ENCODE measurements at regions not wholly inside any gene's neighbourhood (a gene's known extent, or its start where the extent isn't known, plus 50 kb on each side); places are given as distances from the start of the nearest gene placed in this dataset.

DNA sequence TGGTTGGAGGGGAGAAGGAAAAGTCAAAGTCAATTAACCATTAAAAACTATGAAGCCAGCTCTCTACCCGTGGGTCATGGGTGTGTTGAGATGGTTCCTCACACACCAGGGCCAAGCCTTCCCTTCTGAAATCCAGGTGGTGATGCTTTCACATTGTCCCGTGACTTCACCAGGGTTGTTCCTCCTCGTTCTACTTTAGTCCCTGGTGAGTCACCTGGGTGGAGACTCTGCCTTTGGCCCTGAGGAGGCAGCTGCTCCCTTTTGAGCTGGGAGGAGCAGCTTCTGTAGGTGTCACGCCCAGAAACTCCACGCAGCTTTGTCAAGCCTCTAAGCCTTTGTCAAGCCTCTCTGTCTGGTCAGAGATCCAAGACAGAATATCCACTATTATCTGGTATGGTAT lies 348.3 kb downstream of the BMP4 start:
- intact Hi-C loops (cut with micrococcal nuclease) = no loop called here
- Histone ChIP-seq H3K9me3 (replicated peaks in 1 of 2; ENCODE audit: control insufficient read depth in 1 of 2, insufficient read depth in 1 of 2, low read length in 2 of 2) (no peaks in the 10 kb centered on the region), H2AFZ (ENCODE audit: insufficient read depth, low read depth, low read length, poor library complexity, severe bottlenecking) (no peak overlapping the region), H3K4me3 (replicated peaks in 1 of 3; ENCODE audit: low read depth in 2 of 3, low read length in 3 of 3) (no peak overlapping the region), H3K4me1 (ENCODE audit: control insufficient read depth in 1 of 2, insufficient read depth in 2 of 2, low read length in 2 of 2) (no peaks in the 10 kb centered on the region), H3K4me2 (replicated peaks; ENCODE audit: extremely low read depth, low read length, poor library complexity, severe bottlenecking) (no peak overlapping the region), H3K79me2 (ENCODE audit: insufficient read depth, low read length) (no peaks in the 10 kb centered on the region), H3K36me3 (replicated peaks in 1 of 2; ENCODE audit: control insufficient read depth in 1 of 2, insufficient read depth in 2 of 2, low read length in 2 of 2) (no peaks in the 10 kb centered on the region), H3K9ac (ENCODE audit: insufficient read depth, low read length, poor library complexity, severe bottlenecking) (no peak overlapping the region), H4K20me1 (ENCODE audit: insufficient read depth, low read length) (no peaks in the 10 kb centered on the region), H3K27me3 (ENCODE audit: control insufficient read depth in 2 of 2, insufficient read depth in 2 of 2, low read length in 2 of 2) (no peaks in the 10 kb centered on the region), H3K27ac (ENCODE audit: low read depth in 1 of 2, low read length in 2 of 2) (no peak overlapping the region)
- TF ChIP-seq, protein P1, sequence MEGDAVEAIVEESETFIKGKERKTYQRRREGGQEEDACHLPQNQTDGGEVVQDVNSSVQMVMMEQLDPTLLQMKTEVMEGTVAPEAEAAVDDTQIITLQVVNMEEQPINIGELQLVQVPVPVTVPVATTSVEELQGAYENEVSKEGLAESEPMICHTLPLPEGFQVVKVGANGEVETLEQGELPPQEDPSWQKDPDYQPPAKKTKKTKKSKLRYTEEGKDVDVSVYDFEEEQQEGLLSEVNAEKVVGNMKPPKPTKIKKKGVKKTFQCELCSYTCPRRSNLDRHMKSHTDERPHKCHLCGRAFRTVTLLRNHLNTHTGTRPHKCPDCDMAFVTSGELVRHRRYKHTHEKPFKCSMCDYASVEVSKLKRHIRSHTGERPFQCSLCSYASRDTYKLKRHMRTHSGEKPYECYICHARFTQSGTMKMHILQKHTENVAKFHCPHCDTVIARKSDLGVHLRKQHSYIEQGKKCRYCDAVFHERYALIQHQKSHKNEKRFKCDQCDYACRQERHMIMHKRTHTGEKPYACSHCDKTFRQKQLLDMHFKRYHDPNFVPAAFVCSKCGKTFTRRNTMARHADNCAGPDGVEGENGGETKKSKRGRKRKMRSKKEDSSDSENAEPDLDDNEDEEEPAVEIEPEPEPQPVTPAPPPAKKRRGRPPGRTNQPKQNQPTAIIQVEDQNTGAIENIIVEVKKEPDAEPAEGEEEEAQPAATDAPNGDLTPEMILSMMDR (IDR thresholded peaks at IDR 0.05) = no peak
- 59% methylated on average over 2 of the region's 5 CpGs for WGBS (ENCODE audit: insufficient coverage)
- DNase-seq = no peak
- Mint-ChIP-seq H3K9me3 (peaks cover 0 to 16% (median 4%) of the 10 kb centered on the region in 7 donors), H3K27me3 (ENCODE audit: low read depth in 3 of 3) (no peaks in the 10 kb centered on the region), H3K4me1 (no peaks in the 10 kb centered on the region), H3K4me3 (no peak overlapping the region), H3K36me3 (no peaks in the 10 kb centered on the region), H3K27ac (no peak overlapping the region)

DNA sequence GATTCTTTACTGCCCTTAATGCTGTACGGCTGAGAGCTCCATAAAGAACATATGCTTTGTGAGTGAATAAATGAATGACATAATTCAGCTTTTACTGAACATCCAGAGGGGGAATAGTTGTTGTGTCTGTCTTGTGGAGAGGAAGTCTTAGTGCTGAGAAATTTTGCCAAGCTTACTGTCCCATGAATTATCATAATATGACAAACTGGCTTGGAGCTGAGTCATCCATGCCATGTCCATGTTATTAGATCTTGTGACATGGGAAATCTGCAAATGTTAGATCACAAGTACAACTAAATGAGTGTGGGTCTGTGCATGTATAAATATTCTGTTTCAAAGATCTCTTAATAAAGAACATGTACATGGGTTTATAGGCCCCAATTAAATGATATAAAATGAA lies 350.4 kb downstream of the BMP4 start:
- Histone ChIP-seq H3K4me3 (replicated peaks in 1 of 3; ENCODE audit: low read depth in 2 of 3, low read length in 3 of 3) (no peak overlapping the region), H3K9me3 (replicated peaks in 1 of 2; ENCODE audit: control insufficient read depth in 1 of 2, insufficient read depth in 1 of 2, low read length in 2 of 2) (no peaks in the 10 kb centered on the region), H4K20me1 (ENCODE audit: insufficient read depth, low read length) (no peaks in the 10 kb centered on the region), H3K27ac (ENCODE audit: low read depth in 1 of 2, low read length in 2 of 2) (no peak overlapping the region), H3K9ac (ENCODE audit: insufficient read depth, low read length, poor library complexity, severe bottlenecking) (no peak overlapping the region), H2AFZ (ENCODE audit: insufficient read depth, low read depth, low read length, poor library complexity, severe bottlenecking) (no peak overlapping the region), H3K4me1 (ENCODE audit: control insufficient read depth in 1 of 2, insufficient read depth in 2 of 2, low read length in 2 of 2) (no peaks in the 10 kb centered on the region), H3K4me2 (replicated peaks; ENCODE audit: extremely low read depth, low read length, poor library complexity, severe bottlenecking) (no peak overlapping the region), H3K36me3 (replicated peaks in 1 of 2; ENCODE audit: control insufficient read depth in 1 of 2, insufficient read depth in 2 of 2, low read length in 2 of 2) (no peaks in the 10 kb centered on the region), H3K27me3 (ENCODE audit: control insufficient read depth in 2 of 2, insufficient read depth in 2 of 2, low read length in 2 of 2) (no peaks in the 10 kb centered on the region), H3K79me2 (ENCODE audit: insufficient read depth, low read length) (no peaks in the 10 kb centered on the region)
- intact Hi-C loops (cut with micrococcal nuclease) = no loop called here
- Mint-ChIP-seq H3K4me1 (no peaks in the 10 kb centered on the region), H3K27me3 (ENCODE audit: low read depth in 3 of 3) (no peaks in the 10 kb centered on the region), H3K36me3 (no peaks in the 10 kb centered on the region), H3K4me3 (no peak overlapping the region), H3K9me3 (peaks cover 0 to 7% (median 2%) of the 10 kb centered on the region in 7 donors), H3K27ac (no peak overlapping the region)
- TF ChIP-seq, protein P1 (IDR thresholded peaks at IDR 0.05) = no peak
- no CpG with 5 or more reads among the region's 1 CpG for WGBS (ENCODE audit: insufficient coverage)
- DNase-seq = no peak

All from CD14-positive monocyte (primary cell).